ENCODE measurements at regions not wholly inside any gene's neighbourhood (a gene's known extent, or its start where the extent isn't known, plus 50 kb on each side); places are given as distances from the start of the nearest gene placed in this dataset.

- no peak for DNase-seq (ENCODE audit: low spot score)
Observed at GRCh38 chr4:111798840-111799239, 346.4 kb upstream of the FAM241A start.

- DNase-seq (ENCODE audit: low spot score) = no peak
Observed at GRCh38 chr4:111800551-111800950, 344.7 kb upstream of the FAM241A start.

- DNase-seq (ENCODE audit: low spot score) = peak; percentile 8
Observed at GRCh38 chr4:111802191-111802590, 343.1 kb upstream of the FAM241A start.

GRCh38 chr4:111806331-111806730 is 338.9 kb upstream of the FAM241A start:
- peak; percentile 52 for DNase-seq (ENCODE audit: low spot score)

- no peak for DNase-seq (ENCODE audit: low spot score)
Observed at GRCh38 chr4:111807576-111807975, 337.7 kb upstream of the FAM241A start.

GRCh38 chr4:111808174-111808573 is 337.1 kb upstream of the FAM241A start:
- DNase-seq (ENCODE audit: low spot score) = no peak

- no peak for DNase-seq (ENCODE audit: low spot score)
Observed at GRCh38 chr4:111811661-111812060, 333.6 kb upstream of the FAM241A start.

GRCh38 chr4:111812114-111812513 is 333.1 kb upstream of the FAM241A start:
- no peak for DNase-seq (ENCODE audit: low spot score)

GRCh38 chr4:111812760-111813159 is 332.5 kb upstream of the FAM241A start:
- DNase-seq (ENCODE audit: low spot score) = no peak

- no peak for DNase-seq (ENCODE audit: low spot score)
Observed at GRCh38 chr4:111813555-111814140, 331.6 kb upstream of the FAM241A start.

GRCh38 chr4:111814961-111815360 is 330.3 kb upstream of the FAM241A start:
- no peak for DNase-seq (ENCODE audit: low spot score)

- no peak for DNase-seq (ENCODE audit: low spot score)
Observed at GRCh38 chr4:111821342-111821741, 323.9 kb upstream of the FAM241A start.

GRCh38 chr4:111836601-111837000 is 308.7 kb upstream of the FAM241A start:
- no peak for DNase-seq (ENCODE audit: low spot score)

- DNase-seq (ENCODE audit: low spot score) = no peak
Observed at GRCh38 chr4:111837761-111838160, 307.5 kb upstream of the FAM241A start.

- no peak for DNase-seq (ENCODE audit: low spot score)
Observed at GRCh38 chr4:111838406-111838930, 306.8 kb upstream of the FAM241A start.

GRCh38 chr4:111839141-111839540 is 306.1 kb upstream of the FAM241A start:
- no peak for DNase-seq (ENCODE audit: low spot score)

- DNase-seq (ENCODE audit: low spot score) = no peak
Observed at GRCh38 chr4:111842336-111842735, 302.9 kb upstream of the FAM241A start.

- DNase-seq (ENCODE audit: low spot score) = peak; percentile 35
Observed at GRCh38 chr4:111847296-111848008, 297.8 kb upstream of the FAM241A start.

GRCh38 chr4:111849746-111850284 is 295.4 kb upstream of the FAM241A start:
- DNase-seq (ENCODE audit: low spot score) = no peak

GRCh38 chr4:111854494-111855087 is 290.7 kb upstream of the FAM241A start:
- peak; percentile 69 for DNase-seq (ENCODE audit: low spot score)

- no peak for DNase-seq (ENCODE audit: low spot score)
Observed at GRCh38 chr4:111855308-111855707, 289.9 kb upstream of the FAM241A start.

GRCh38 chr4:111864066-111864465 is 281.2 kb upstream of the FAM241A start:
- no peak for DNase-seq (ENCODE audit: low spot score)

GRCh38 chr4:111869339-111869738 is 275.9 kb upstream of the FAM241A start:
- no peak for DNase-seq (ENCODE audit: low spot score)

Measured in RKO (cell line).